IMR-90 (cell line): ENCODE measurements at regions not wholly inside any gene's neighbourhood (a gene's known extent, or its start where the extent isn't known, plus 50 kb on each side); places are given as distances from the start of the nearest gene placed in this dataset.

Source experiments
- ATAC-seq: fragments of 200-7000 bp; cut with Tn5 transposase; 2 replicates; pipeline ENCODE4 v1.9.1; 2020; ENCODE audit warnings: low read depth, mild to moderate bottlenecking, moderate library complexity
- BruUV-seq: library from RNA; stranded (reverse); fragments of 400-500 nt; replicated peaks from 2 replicates; lab custom pipeline; 2021; lab: Mats Ljungman, UMichigan
- CTCF ChIA-PET: fragments of 300-600 bp; formaldehyde crosslinking; extraction: SDS; loops from one replicate; lab custom pipeline; 2021; ENCODE audit warnings: antibody characterized with exemption; lab: Yijun Ruan, JAX
- POLR2A ChIA-PET: fragments of 300-600 bp; sonication (Branson Sonifier 250); formaldehyde crosslinking; loops from one replicate; lab custom pipeline; 2022; ENCODE audit warnings: antibody characterized with exemption; ENCODE audit not compliant: unreplicated experiment; lab: Charles Lee
- DNase-seq: peaks from one replicate; pipeline ENCODE4 v3.0.0; 2013
- H2AFZ ChIP-seq: replicated peaks from 2 replicates; pipeline ENCODE3; 2013; ENCODE audit warnings: low read length, mild to moderate bottlenecking; ENCODE audit not compliant: poor library complexity
- H2AK5ac ChIP-seq: 2 replicates; pipeline ENCODE4 v1.6.1; 2013; ENCODE audit warnings: low read depth, low read length, inconsistent platforms
- H2AK9ac ChIP-seq: replicated peaks from 2 replicates; pipeline ENCODE3; 2013; ENCODE audit warnings: mild to moderate bottlenecking, low read depth, low read length, moderate library complexity; ENCODE audit not compliant: poor library complexity
- H2BK120ac ChIP-seq: 2 replicates; pipeline ENCODE4 v1.6.1; 2013; ENCODE audit warnings: low read depth, low read length, inconsistent platforms
- H2BK15ac ChIP-seq: 3 replicates; pipeline ENCODE4 v1.6.1; 2013; ENCODE audit warnings: low read depth, low read length, inconsistent platforms
- H2BK20ac ChIP-seq: 2 replicates; pipeline ENCODE4 v1.6.1; 2013; ENCODE audit warnings: low read depth, mild to moderate bottlenecking, inconsistent platforms, low read length, moderate library complexity
- H2BK5ac ChIP-seq: 2 replicates; pipeline ENCODE4 v1.6.1; 2013; ENCODE audit warnings: mild to moderate bottlenecking, low read depth, low read length, inconsistent platforms; ENCODE audit not compliant: poor library complexity, severe bottlenecking
- H3K14ac ChIP-seq: replicated peaks from 2 replicates; pipeline ENCODE4 v1.6.1; 2013; ENCODE audit warnings: low read depth, low read length, inconsistent platforms
- H3K18ac ChIP-seq: 2 replicates; pipeline ENCODE4 v1.6.1; 2013; ENCODE audit warnings: low read depth, low read length, control low read depth
- H3K23ac ChIP-seq: 2 replicates; pipeline ENCODE4 v1.6.1; 2013; ENCODE audit warnings: low read depth, low read length, inconsistent platforms
- H3K27ac ChIP-seq: 2 replicates; pipeline ENCODE4 v1.5.1; 2013; ENCODE audit warnings: mild to moderate bottlenecking, control low read depth, low read length; ENCODE audit not compliant: insufficient read depth
- H3K27me3 ChIP-seq: 2 replicates; pipeline ENCODE4 v1.6.1; 2013; ENCODE audit warnings: low read length; ENCODE audit not compliant: control insufficient read depth, insufficient read depth
- H3K36me3 ChIP-seq: 2 replicates; pipeline ENCODE4 v1.6.1; 2013; ENCODE audit warnings: low read length, mixed read lengths; ENCODE audit not compliant: control insufficient read depth, insufficient read depth
- H3K4ac ChIP-seq: 2 replicates; pipeline ENCODE4 v1.6.1; 2013; ENCODE audit warnings: low read depth, low read length, inconsistent platforms
- H3K4me1 ChIP-seq: 2 replicates; pipeline ENCODE4 v1.6.1; 2013; ENCODE audit warnings: low read length, mixed read lengths; ENCODE audit not compliant: control insufficient read depth, insufficient read depth
- H3K4me2 ChIP-seq: 2 replicates; pipeline ENCODE4 v1.6.1; 2013; ENCODE audit warnings: low read depth, mild to moderate bottlenecking, control low read depth, low read length, moderate library complexity
- H3K4me3 ChIP-seq: 2 replicates; pipeline ENCODE4 v1.5.1; 2013; ENCODE audit warnings: low read depth, mild to moderate bottlenecking, control low read depth, low read length, moderate library complexity; ENCODE audit not compliant: insufficient read depth
- H3K56ac ChIP-seq: 2 replicates; pipeline ENCODE4 v1.6.1; 2013; ENCODE audit warnings: low read length, inconsistent platforms; ENCODE audit not compliant: insufficient read depth; ENCODE audit errors: extremely low read depth
- H3K79me1 ChIP-seq, 2 experiments: 2 replicates each; pipeline ENCODE4 v1.6.1; 2013; ENCODE audit warnings: low read length in 2 of 2, inconsistent platforms in 1 of 2, low read depth in 1 of 2
- H3K9ac ChIP-seq: 2 replicates; pipeline ENCODE4 v1.6.1; 2013; ENCODE audit warnings: low read depth, low read length, control low read depth
- H3K9me1 ChIP-seq: 2 replicates; pipeline ENCODE4 v1.6.1; 2013; ENCODE audit warnings: low read length, inconsistent platforms; ENCODE audit not compliant: insufficient read depth
- H3K9me3 ChIP-seq: 2 replicates; pipeline ENCODE4 v1.6.1; 2013; ENCODE audit warnings: low read length; ENCODE audit not compliant: control insufficient read depth, insufficient read depth
- H4K20me1 ChIP-seq: 2 replicates; pipeline ENCODE4 v1.6.1; 2013; ENCODE audit warnings: low read length, inconsistent platforms; ENCODE audit not compliant: insufficient read depth
- H4K5ac ChIP-seq: 2 replicates; pipeline ENCODE4 v1.6.1; 2013; ENCODE audit warnings: mild to moderate bottlenecking, low read depth, low read length, control low read depth
- H4K8ac ChIP-seq, 2 experiments: 2 replicates each; pipeline ENCODE4 v1.6.1; 2013; ENCODE audit warnings: low read depth in 2 of 2, low read length in 2 of 2, control low read depth in 1 of 2, inconsistent platforms in 1 of 2
- H4K91ac ChIP-seq: 2 replicates; pipeline ENCODE4 v1.6.1; 2013; ENCODE audit warnings: low read depth, low read length, inconsistent platforms; ENCODE audit not compliant: insufficient read depth
- BHLHE40 ChIP-seq: fragments of 150-350 bp; IDR thresholded peaks from 2 replicates; pipeline ENCODE4 v1.6.1; 2016; ENCODE audit warnings: mild to moderate bottlenecking, low read depth, low read length
- MAFK ChIP-seq: IDR thresholded peaks from 2 replicates; pipeline ENCODE4 v1.6.1; 2012; ENCODE audit warnings: low read depth, low read length, improper control_type of control experiment
- MAZ ChIP-seq: IDR thresholded peaks from 2 replicates; pipeline ENCODE4 v1.6.1; 2012; ENCODE audit warnings: low read depth, mild to moderate bottlenecking, low read length, improper control_type of control experiment, moderate library complexity, borderline replicate concordance
- MXI1 ChIP-seq: IDR thresholded peaks from 2 replicates; pipeline ENCODE4 v1.6.1; 2012; ENCODE audit warnings: low read depth, mild to moderate bottlenecking, low read length, moderate library complexity, borderline replicate concordance
- NFE2L2 ChIP-seq: fragments of 150-350 bp; IDR thresholded peaks from 2 replicates; pipeline ENCODE4 v1.6.1; 2016; ENCODE audit warnings: low read depth, mild to moderate bottlenecking, low read length
- POLR2A ChIP-seq: IDR thresholded peaks from 2 replicates; pipeline ENCODE4 v1.6.1; 2012; ENCODE audit warnings: mild to moderate bottlenecking, low read depth, low read length
- USF2 ChIP-seq: fragments of 150-350 bp; IDR thresholded peaks from 2 replicates; pipeline ENCODE4 v1.6.1; 2017; ENCODE audit warnings: mild to moderate bottlenecking, antibody characterized with exemption, low read length, low read depth
- WGBS, 2 experiments: methylation state at CpG; one replicate each; pipeline versions ENCODE4 v1.1.5 to v1.1.7; 2013; ENCODE audit warnings: missing lambda C conversion rate in 2 of 2; ENCODE audit not compliant: insufficient read length in 1 of 2; ENCODE audit errors: extremely low coverage in 2 of 2; 5-methylcytosine and 5-hydroxymethylcytosine counted together
- dilution Hi-C: fragments of 300-500 bp; cut with HindIII; formaldehyde crosslinking; loops from one replicate; pipeline ENCODE4 v1.14.3; 2018; ENCODE audit warnings: low sequenced_read_pairs; ENCODE audit not compliant: unreplicated experiment
- in situ Hi-C: fragments of 300-500 bp; cut with MboI; formaldehyde crosslinking; loops from 3 replicates; pipeline ENCODE4 v1.14.3; 2019; ENCODE audit warnings: low sequenced_read_pairs, inconsistent platforms, mixed read lengths
- intact Hi-C: fragments of 100-400 bp; cut with micrococcal nuclease; formaldehyde crosslinking; loops from 2 replicates; pipeline ENCODE4 v1.10.0; 2022

- Histone ChIP-seq H2BK5ac (no peak overlapping the region), H3K4me3 (no peak overlapping the region), H3K27ac (no peak overlapping the region), H2BK20ac (no peak overlapping the region), H3K9ac (no peak overlapping the region), H3K4me1 (no peaks in the 10 kb centered on the region), H3K14ac (no peak overlapping the region), H2BK120ac (no peak overlapping the region), H2AK5ac (no peak overlapping the region), H3K36me3 (no peaks in the 10 kb centered on the region), H4K8ac (no peak overlapping the region), H2AFZ (no peak overlapping the region), H3K79me1 (no peaks in the 10 kb centered on the region), H3K4me2 (no peak overlapping the region), H3K9me3 (no peaks in the 10 kb centered on the region), H4K91ac (no peak overlapping the region), H3K18ac (no peak overlapping the region), H2BK15ac (no peak overlapping the region), H4K20me1 (no peaks in the 10 kb centered on the region), H3K23ac (no peak overlapping the region), H2AK9ac (no peak overlapping the region), H3K4ac (no peak overlapping the region), H4K5ac (no peak overlapping the region), H3K9me1 (peaks cover 5% of the 10 kb centered on the region; the same call in 1 of the 2 replicates), H3K27me3 (peaks cover 2% of the 10 kb centered on the region; the same call in 1 of the 2 replicates), H3K56ac (no peak overlapping the region)
- TF ChIP-seq MAFK (no peak), MXI1 (no peak), BHLHE40 (no peak), MAZ (no peak), POLR2A (no peak), USF2 (no peak), NFE2L2 (no peak)
- WGBS, 2 experiments, result 88% methylated on average over 1 of the region's 10 CpGs; no CpG with 5 or more reads in 1 of the 2 experiments
- no TSS peak for BruUV-seq
- intact Hi-C loops (no loop called here), dilution Hi-C loops (no loop called here), in situ Hi-C loops (no loop called here)
- POLR2A ChIA-PET, result no interaction called here
- CTCF ChIA-PET, result no interaction called here
- DNase-seq (no peak), ATAC-seq (no peak)
These were observed 95.0 kb upstream of the ALDH1A3 start for GRCh38 chr15:100784493-100785180.
